Head of caudate nucleus (tissue), 42 donors: ENCODE measurements at regions not wholly inside any gene's neighbourhood (a gene's known extent, or its start where the extent isn't known, plus 50 kb on each side); places are given as distances from the start of the nearest gene placed in this dataset.
A peak's percentile ranks its signal among the peaks of the same experiment; 100 is the strongest.

ENCODE experiments used
- DNase-seq, 42 donors: peaks; one replicate each; pipeline versions ENCODE4 v3.0.0 to v3.0.0-alpha.2; 2020 to 2021; ENCODE audit warnings: mixed read lengths in 7 of 42
- intact Hi-C: fragments of 100-400 bp; cut with DNase I; formaldehyde crosslinking; loops from one replicate; pipeline ENCODE4 v1.15.0; 2022

GRCh38 chr4:184575306-184575705 is 73.9 kb downstream of the CASP3 start:
- no peak for DNase-seq
- intact Hi-C loops, result no loop called here

GRCh38 chr4:184574861-184575260 is 74.4 kb downstream of the CASP3 start:
- DNase-seq, result no peak
- intact Hi-C loops, result no loop called here

GRCh38 chr4:184573701-184574100 is 75.5 kb downstream of the CASP3 start:
- DNase-seq, result no peak
- intact Hi-C loops, result no loop called here

- no peak for DNase-seq
- intact Hi-C loops, result no loop called here
These were observed 80.5 kb downstream of the CASP3 start for GRCh38 chr4:184568770-184569169.

- intact Hi-C loops, result no loop called here
- DNase-seq, result no peak
These were observed 85.6 kb downstream of the CASP3 start for GRCh38 chr4:184563621-184564020.

GRCh38 chr4:184558996-184559395 is 84.6 kb upstream of the IRF2 start:
- DNase-seq, result no peak
- intact Hi-C loops, result no loop called here

GRCh38 chr4:184553891-184554290 is 79.5 kb upstream of the IRF2 start:
- intact Hi-C loops, result no loop called here
- DNase-seq, result no peak

- intact Hi-C loops, result no loop called here
- DNase-seq, result no peak
These were observed 76.1 kb upstream of the IRF2 start for GRCh38 chr4:184550476-184550875.

GRCh38 chr4:184548648-184549341 is 74.4 kb upstream of the IRF2 start:
- intact Hi-C loops, result no loop called here
- no peak for DNase-seq

- intact Hi-C loops, result no loop called here
- no peak for DNase-seq
These were observed 73.9 kb upstream of the IRF2 start for GRCh38 chr4:184548316-184548647.

GRCh38 chr4:184544788-184545409 is 70.5 kb upstream of the IRF2 start:
- no peak for DNase-seq
- intact Hi-C loops, result no loop called here

GRCh38 chr4:184541907-184542306 is 67.6 kb upstream of the IRF2 start:
- intact Hi-C loops, result no loop called here
- DNase-seq, result no peak

- DNase-seq, result no peak
These were observed 66.0 kb upstream of the IRF2 start for GRCh38 chr4:184540307-184540706.

GRCh38 chr4:184538023-184538599 is 63.8 kb upstream of the IRF2 start:
- intact Hi-C loops, result loop anchor here (5.0 to 10.0 kb wide), 2 partner anchors 153 to 196 kb away; no protein-coding TSS in a partner anchor
- DNase-seq, result peak; percentile 68 to 95 (median 88)

More at GRCh38 chr4:184540307-184540706, 66.0 kb upstream of the IRF2 start:
- intact Hi-C loops, result no loop called here

- peak; percentile 88 to 99 (median 96) for DNase-seq
- intact Hi-C loops, result loop anchor here (2.0 to 10.0 kb wide), 4 partner anchors 61 to 273 kb away; no protein-coding TSS in a partner anchor
These were observed 63.1 kb upstream of the IRF2 start for GRCh38 chr4:184537269-184538022.

- intact Hi-C loops, result loop anchor here (2.0 to 10.0 kb wide), 4 partner anchors 60 to 272 kb away; no protein-coding TSS in a partner anchor
- peak in 1 of 42 donors; percentile 17 for DNase-seq
These were observed 62.5 kb upstream of the IRF2 start for GRCh38 chr4:184536881-184537248.

- intact Hi-C loops, result loop anchor here (2.0 to 10.0 kb wide), 4 partner anchors 59 to 271 kb away; no protein-coding TSS in a partner anchor
- peak in 1 of 42 donors; percentile 22 for DNase-seq
These were observed 61.9 kb upstream of the IRF2 start for GRCh38 chr4:184536065-184536880.

GRCh38 chr4:184534511-184535391 is 60.4 kb upstream of the IRF2 start:
- intact Hi-C loops, result loop anchor here (5.0 to 10.0 kb wide), 2 partner anchors 150 to 192 kb away; no protein-coding TSS in a partner anchor
- no peak for DNase-seq
